Breast epithelium (tissue), 3 donors: ENCODE measurements at regions not wholly inside any gene's neighbourhood (a gene's known extent, or its start where the extent isn't known, plus 50 kb on each side); places are given as distances from the start of the nearest gene placed in this dataset.

Experiments
- POLR2AphosphoS5 ChIP-seq, 3 donors: sonication (generic); formaldehyde crosslinking; IDR thresholded peaks; one replicate each; pipeline ENCODE4 v1.6.1; 2017; ENCODE audit warnings: antibody characterized with exemption in 3 of 3
- TF ChIP-seq, protein P1 (sequence below), 3 donors: fragments of 450-650 bp; IDR thresholded peaks; one replicate each; pipeline ENCODE4 v1.5.1; 2016 to 2017; ENCODE audit warnings: antibody characterized with exemption in 3 of 3, mild to moderate bottlenecking in 3 of 3, moderate library complexity in 3 of 3

GRCh38 chrX:142860944-142861343, 164.8 kb upstream of the SPANXN4 start:
- no peak for TF ChIP-seq POLR2AphosphoS5 (IDR thresholded peaks at IDR 0.05)
- TF ChIP-seq, protein P1, sequence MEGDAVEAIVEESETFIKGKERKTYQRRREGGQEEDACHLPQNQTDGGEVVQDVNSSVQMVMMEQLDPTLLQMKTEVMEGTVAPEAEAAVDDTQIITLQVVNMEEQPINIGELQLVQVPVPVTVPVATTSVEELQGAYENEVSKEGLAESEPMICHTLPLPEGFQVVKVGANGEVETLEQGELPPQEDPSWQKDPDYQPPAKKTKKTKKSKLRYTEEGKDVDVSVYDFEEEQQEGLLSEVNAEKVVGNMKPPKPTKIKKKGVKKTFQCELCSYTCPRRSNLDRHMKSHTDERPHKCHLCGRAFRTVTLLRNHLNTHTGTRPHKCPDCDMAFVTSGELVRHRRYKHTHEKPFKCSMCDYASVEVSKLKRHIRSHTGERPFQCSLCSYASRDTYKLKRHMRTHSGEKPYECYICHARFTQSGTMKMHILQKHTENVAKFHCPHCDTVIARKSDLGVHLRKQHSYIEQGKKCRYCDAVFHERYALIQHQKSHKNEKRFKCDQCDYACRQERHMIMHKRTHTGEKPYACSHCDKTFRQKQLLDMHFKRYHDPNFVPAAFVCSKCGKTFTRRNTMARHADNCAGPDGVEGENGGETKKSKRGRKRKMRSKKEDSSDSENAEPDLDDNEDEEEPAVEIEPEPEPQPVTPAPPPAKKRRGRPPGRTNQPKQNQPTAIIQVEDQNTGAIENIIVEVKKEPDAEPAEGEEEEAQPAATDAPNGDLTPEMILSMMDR (IDR thresholded peaks at IDR 0.05): no peak
